ENCODE measurements at regions not wholly inside any gene's neighbourhood (a gene's known extent, or its start where the extent isn't known, plus 50 kb on each side); places are given as distances from the start of the nearest gene placed in this dataset.

GRCh38 chr6:153568628-153569027 lies 437.5 kb upstream of the RGS17 start:
- peak; percentile 18 for TF ChIP-seq FOXP2 (optimal IDR thresholded peaks at IDR 0.05; ENCODE audit: borderline replicate concordance, extremely low read depth, extremely low read length, insufficient read depth)
- no peak for TF ChIP-seq REST (IDR thresholded peaks at IDR 0.05; ENCODE audit: insufficient read depth in 1 of 2, low read depth in 2 of 2, low read length in 2 of 2)
- no peak for TF ChIP-seq POLR2AphosphoS5 (IDR thresholded peaks at IDR 0.05; ENCODE audit: low read depth, low read length)
- TF ChIP-seq SIN3A (IDR thresholded peaks at IDR 0.05; ENCODE audit: borderline replicate concordance, insufficient read depth, low read length), result no peak

GRCh38 chr6:153564803-153565202 lies 433.7 kb upstream of the RGS17 start:
- TF ChIP-seq POLR2AphosphoS5 (IDR thresholded peaks at IDR 0.05; ENCODE audit: low read depth, low read length) (no peak), SIN3A (IDR thresholded peaks at IDR 0.05; ENCODE audit: borderline replicate concordance, insufficient read depth, low read length) (no peak), FOXP2 (optimal IDR thresholded peaks at IDR 0.05; ENCODE audit: borderline replicate concordance, extremely low read depth, extremely low read length, insufficient read depth) (no peak), TAF1 (IDR thresholded peaks at IDR 0.05; ENCODE audit: borderline replicate concordance, insufficient read depth, low read length) (no peak), REST (IDR thresholded peaks at IDR 0.05; ENCODE audit: insufficient read depth in 1 of 2, low read depth in 2 of 2, low read length in 2 of 2) (no peak)

GRCh38 chr6:153563001-153563400 lies 431.9 kb upstream of the RGS17 start:
- TF ChIP-seq TAF1 (IDR thresholded peaks at IDR 0.05; ENCODE audit: borderline replicate concordance, insufficient read depth, low read length), result no peak

- TF ChIP-seq SIN3A (IDR thresholded peaks at IDR 0.05; ENCODE audit: borderline replicate concordance, insufficient read depth, low read length) (no peak), POLR2AphosphoS5 (IDR thresholded peaks at IDR 0.05; ENCODE audit: low read depth, low read length) (no peak), TAF1 (IDR thresholded peaks at IDR 0.05; ENCODE audit: borderline replicate concordance, insufficient read depth, low read length) (no peak), FOXP2 (optimal IDR thresholded peaks at IDR 0.05; ENCODE audit: borderline replicate concordance, extremely low read depth, extremely low read length, insufficient read depth) (no peak)
Measured at GRCh38 chr6:153553627-153554026, 422.5 kb upstream of the RGS17 start.

- TF ChIP-seq REST (IDR thresholded peaks at IDR 0.05; ENCODE audit: insufficient read depth in 1 of 2, low read depth in 2 of 2, low read length in 2 of 2), result no peak
- no peak for TF ChIP-seq TAF1 (IDR thresholded peaks at IDR 0.05; ENCODE audit: borderline replicate concordance, insufficient read depth, low read length)
- TF ChIP-seq FOXP2 (optimal IDR thresholded peaks at IDR 0.05; ENCODE audit: borderline replicate concordance, extremely low read depth, extremely low read length, insufficient read depth), result no peak
- TF ChIP-seq SIN3A (IDR thresholded peaks at IDR 0.05; ENCODE audit: borderline replicate concordance, insufficient read depth, low read length), result no peak
- TF ChIP-seq POLR2AphosphoS5 (IDR thresholded peaks at IDR 0.05; ENCODE audit: low read depth, low read length), result no peak
Measured at GRCh38 chr6:153539602-153540001, 408.5 kb upstream of the RGS17 start.

- TF ChIP-seq REST (IDR thresholded peaks at IDR 0.05; ENCODE audit: insufficient read depth in 1 of 2, low read depth in 2 of 2, low read length in 2 of 2) (no peak), FOXP2 (optimal IDR thresholded peaks at IDR 0.05; ENCODE audit: borderline replicate concordance, extremely low read depth, extremely low read length, insufficient read depth) (no peak), SIN3A (IDR thresholded peaks at IDR 0.05; ENCODE audit: borderline replicate concordance, insufficient read depth, low read length) (no peak), TAF1 (IDR thresholded peaks at IDR 0.05; ENCODE audit: borderline replicate concordance, insufficient read depth, low read length) (no peak), POLR2AphosphoS5 (IDR thresholded peaks at IDR 0.05; ENCODE audit: low read depth, low read length) (no peak)
Measured at GRCh38 chr6:153538491-153538890, 407.4 kb upstream of the RGS17 start.

Measured in PFSK-1 (cell line).